Chondrocyte (in vitro differentiated cells): ENCODE measurements at regions not wholly inside any gene's neighbourhood (a gene's known extent, or its start where the extent isn't known, plus 50 kb on each side); places are given as distances from the start of the nearest gene placed in this dataset.

ENCODE experiments used
- DNase-seq: peaks from one replicate; pipeline ENCODE4 v3.0.0; 2021; ENCODE audit warnings: mixed read lengths, low spot score
- H3K27ac Mint-ChIP-seq: one replicate; pipeline ENCODE4 v1.8.0; 2021; ENCODE audit warnings: mild to moderate bottlenecking, moderate library complexity, mixed read lengths; ENCODE audit not compliant: unreplicated experiment
- H3K27me3 Mint-ChIP-seq: 2 replicates; pipeline ENCODE4 v1.8.0; 2021; ENCODE audit warnings: low read depth, mixed read lengths
- H3K36me3 Mint-ChIP-seq: 2 replicates; pipeline ENCODE4 v1.8.0; 2021; ENCODE audit warnings: low read depth, mixed read lengths
- H3K4me1 Mint-ChIP-seq: 2 replicates; pipeline ENCODE4 v1.8.0; 2021; ENCODE audit warnings: low read depth, mild to moderate bottlenecking, mixed read lengths
- H3K4me3 Mint-ChIP-seq: one replicate; pipeline ENCODE4 v1.8.0; 2021; ENCODE audit warnings: mild to moderate bottlenecking, moderate library complexity, mixed read lengths; ENCODE audit not compliant: unreplicated experiment
- H3K9me3 Mint-ChIP-seq: 2 replicates; pipeline ENCODE4 v1.8.0; 2021; ENCODE audit warnings: low read depth, mixed read lengths
- TF ChIP-seq, protein P1 (sequence below): fragments of 200-600 bp; sonication (generic); IDR thresholded peaks from 2 replicates; pipeline ENCODE4 v1.5.0; 2021; ENCODE audit warnings: antibody characterized with exemption, mild to moderate bottlenecking, moderate library complexity

DNA sequence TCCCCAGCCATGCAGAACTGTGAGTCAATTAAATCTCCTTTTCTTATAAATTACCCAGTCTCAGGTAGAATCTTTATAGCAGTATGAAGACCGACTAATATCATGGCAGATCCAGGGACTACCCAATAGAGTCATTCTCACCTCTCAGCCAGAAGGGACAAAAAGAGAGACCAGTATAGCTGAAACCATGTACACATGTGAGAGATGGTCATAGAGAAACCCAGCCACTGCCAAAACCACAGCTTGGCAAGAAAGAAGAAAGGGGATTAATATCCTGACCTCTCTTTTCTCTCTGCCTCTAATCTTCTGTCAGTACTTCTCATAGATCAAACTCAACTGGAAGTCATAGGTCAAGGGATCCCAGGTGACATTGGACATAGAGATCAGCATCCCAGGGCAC, 109.8 kb downstream of the CCDC34 start:
- Mint-ChIP-seq H3K36me3 (no peaks in the 10 kb centered on the region), H3K4me1 (peaks cover 23% of the 10 kb centered on the region), H3K27ac (no peak overlapping the region), H3K9me3 (peaks cover 8% of the 10 kb centered on the region), H3K27me3 (no peaks in the 10 kb centered on the region), H3K4me3 (no peak overlapping the region)
- DNase-seq, result no peak
- TF ChIP-seq, protein P1, sequence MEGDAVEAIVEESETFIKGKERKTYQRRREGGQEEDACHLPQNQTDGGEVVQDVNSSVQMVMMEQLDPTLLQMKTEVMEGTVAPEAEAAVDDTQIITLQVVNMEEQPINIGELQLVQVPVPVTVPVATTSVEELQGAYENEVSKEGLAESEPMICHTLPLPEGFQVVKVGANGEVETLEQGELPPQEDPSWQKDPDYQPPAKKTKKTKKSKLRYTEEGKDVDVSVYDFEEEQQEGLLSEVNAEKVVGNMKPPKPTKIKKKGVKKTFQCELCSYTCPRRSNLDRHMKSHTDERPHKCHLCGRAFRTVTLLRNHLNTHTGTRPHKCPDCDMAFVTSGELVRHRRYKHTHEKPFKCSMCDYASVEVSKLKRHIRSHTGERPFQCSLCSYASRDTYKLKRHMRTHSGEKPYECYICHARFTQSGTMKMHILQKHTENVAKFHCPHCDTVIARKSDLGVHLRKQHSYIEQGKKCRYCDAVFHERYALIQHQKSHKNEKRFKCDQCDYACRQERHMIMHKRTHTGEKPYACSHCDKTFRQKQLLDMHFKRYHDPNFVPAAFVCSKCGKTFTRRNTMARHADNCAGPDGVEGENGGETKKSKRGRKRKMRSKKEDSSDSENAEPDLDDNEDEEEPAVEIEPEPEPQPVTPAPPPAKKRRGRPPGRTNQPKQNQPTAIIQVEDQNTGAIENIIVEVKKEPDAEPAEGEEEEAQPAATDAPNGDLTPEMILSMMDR, result no peak

DNA sequence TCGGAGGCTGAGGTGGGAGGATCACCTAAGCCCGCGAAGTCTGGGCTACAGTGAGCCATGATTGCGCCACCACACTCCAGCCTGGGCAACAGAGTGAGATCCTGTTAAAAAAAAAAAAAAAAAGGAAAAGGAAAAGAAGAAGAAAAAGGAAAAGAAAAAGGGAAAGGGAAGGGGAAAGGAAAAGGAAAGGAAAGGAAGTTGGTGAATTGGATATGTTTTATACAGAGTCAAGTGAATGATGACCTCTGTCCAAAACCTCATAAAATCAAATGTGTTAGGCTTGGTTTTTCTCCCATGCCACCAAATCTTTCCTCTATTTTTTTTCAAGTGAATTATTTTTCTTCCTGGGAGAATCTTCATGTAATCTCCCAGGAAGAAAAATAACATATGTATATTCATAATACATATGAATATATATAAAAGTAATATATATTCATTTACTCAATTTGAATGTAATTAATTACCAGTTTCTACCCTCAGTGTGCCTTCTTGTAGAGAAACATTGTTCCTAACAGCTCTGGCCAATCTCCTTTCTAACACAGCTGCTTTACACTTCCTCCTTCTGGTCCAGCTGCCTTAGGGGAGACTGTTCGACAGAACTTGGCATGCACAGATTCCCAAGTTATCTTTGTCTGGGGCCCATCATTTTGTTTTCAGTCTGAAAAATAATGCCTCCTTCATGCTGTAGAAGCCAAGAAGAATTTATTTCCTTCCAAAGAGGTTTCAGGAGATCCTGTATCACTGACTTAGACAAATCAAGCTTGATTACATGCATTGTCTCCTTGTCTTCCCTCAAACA, 111.9 kb downstream of the CCDC34 start:
- peaks cover 23% of the 10 kb centered on the region for H3K4me1 Mint-ChIP-seq
- no peak overlapping the region for H3K27ac Mint-ChIP-seq
- TF ChIP-seq, protein P1, result no peak
- no peaks in the 10 kb centered on the region for H3K27me3 Mint-ChIP-seq
- H3K36me3 Mint-ChIP-seq, result no peaks in the 10 kb centered on the region
- DNase-seq, result no peak
- peaks cover 7% of the 10 kb centered on the region for H3K9me3 Mint-ChIP-seq
- H3K4me3 Mint-ChIP-seq, result no peak overlapping the region

DNA sequence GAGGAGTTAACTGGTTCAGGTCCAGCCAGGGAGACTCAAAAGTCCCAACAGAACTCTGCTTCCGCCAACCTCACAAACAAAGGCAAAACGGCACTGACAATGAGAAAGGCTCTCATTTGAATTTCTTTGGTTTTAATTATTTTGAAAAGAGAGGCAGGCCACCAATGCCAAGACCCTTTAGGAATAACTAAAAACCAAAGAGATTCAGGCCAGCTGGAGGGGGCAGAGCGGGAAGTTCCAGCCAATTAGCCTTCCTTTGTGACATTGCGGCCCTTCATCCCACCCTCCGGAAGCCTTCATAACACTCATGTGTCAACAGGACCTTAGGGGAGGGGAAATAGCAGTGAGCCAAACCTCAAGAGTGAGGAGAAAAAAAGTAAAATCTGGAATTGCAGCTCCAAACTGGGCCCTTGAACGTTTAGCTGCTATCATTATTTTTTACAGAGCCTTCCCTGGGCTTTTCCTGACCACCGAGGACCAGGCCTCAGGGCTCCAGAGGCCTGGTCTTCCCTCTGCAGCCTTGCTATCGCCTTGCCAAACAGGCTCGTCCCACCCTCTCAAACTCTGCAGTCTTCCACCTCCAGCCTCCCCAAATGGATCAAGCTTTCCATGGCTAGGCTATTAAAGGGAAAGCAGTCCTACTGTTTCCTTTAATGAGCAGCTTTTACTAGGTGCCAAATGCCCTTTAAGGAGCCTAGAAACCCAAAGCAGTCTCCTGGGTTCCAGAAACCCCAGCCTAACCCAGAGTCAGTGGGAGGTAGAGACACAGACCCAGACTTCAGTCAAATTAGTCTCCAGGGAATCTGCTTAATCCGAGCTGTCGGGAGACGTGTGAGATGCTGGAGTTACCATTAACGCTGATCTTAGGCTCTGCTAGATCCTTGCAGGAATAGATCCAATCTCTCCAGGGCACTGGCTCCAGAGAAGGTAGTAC, 114.2 kb downstream of the CCDC34 start:
- H3K27me3 Mint-ChIP-seq, result no peaks in the 10 kb centered on the region
- DNase-seq, result no peak

DNA sequence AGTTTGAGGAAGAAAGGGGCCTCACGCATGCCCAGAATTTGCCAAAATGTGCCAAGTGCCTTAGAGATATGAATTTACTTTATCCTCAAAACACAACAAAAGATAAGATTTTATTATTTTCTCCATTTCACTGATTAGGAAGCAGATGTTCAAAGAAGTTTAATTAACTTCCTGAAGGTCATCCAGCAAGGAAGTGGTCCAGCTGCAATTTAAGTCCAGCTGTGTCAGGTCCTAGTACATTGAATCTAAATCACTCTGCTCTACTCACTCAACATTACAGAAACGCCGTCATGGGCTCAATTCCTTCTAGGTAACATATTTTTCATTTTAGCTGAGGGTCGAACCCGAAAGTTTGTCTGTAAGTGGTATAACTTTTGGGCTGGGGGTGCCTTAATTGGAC, 115.4 kb downstream of the CCDC34 start:
- TF ChIP-seq, protein P1, result no peak
- H3K27me3 Mint-ChIP-seq, result no peaks in the 10 kb centered on the region
- no peaks in the 10 kb centered on the region for H3K9me3 Mint-ChIP-seq
- H3K27ac Mint-ChIP-seq, result no peak overlapping the region
- no peak for DNase-seq
- H3K36me3 Mint-ChIP-seq, result no peaks in the 10 kb centered on the region
- no peak overlapping the region for H3K4me3 Mint-ChIP-seq
- H3K4me1 Mint-ChIP-seq, result peaks cover 4% of the 10 kb centered on the region

More for the DNA sequence above, 114.2 kb downstream of the CCDC34 start:
- Mint-ChIP-seq H3K27ac (no peak overlapping the region), H3K4me1 (peaks cover 4% of the 10 kb centered on the region), H3K36me3 (no peaks in the 10 kb centered on the region), H3K4me3 (no peak overlapping the region), H3K9me3 (no peaks in the 10 kb centered on the region)
- TF ChIP-seq, protein P1, result no peak

GRCh38 chr11:27246925-27247324, 116.1 kb downstream of the CCDC34 start:
- H3K27ac Mint-ChIP-seq, result no peak overlapping the region
- no peaks in the 10 kb centered on the region for H3K27me3 Mint-ChIP-seq
- TF ChIP-seq, protein P1, result no peak
- DNase-seq, result no peak
- H3K36me3 Mint-ChIP-seq, result no peaks in the 10 kb centered on the region
- no peak overlapping the region for H3K4me3 Mint-ChIP-seq
- H3K4me1 Mint-ChIP-seq, result peaks cover 4% of the 10 kb centered on the region
- no peaks in the 10 kb centered on the region for H3K9me3 Mint-ChIP-seq
